ENCODE measurements at regions not wholly inside any gene's neighbourhood (a gene's known extent, or its start where the extent isn't known, plus 50 kb on each side); places are given as distances from the start of the nearest gene placed in this dataset.

- TF ChIP-seq CTCF (conservative IDR thresholded peaks at IDR 0.05 in 1 of 2, IDR thresholded peaks at IDR 0.05 in 1 of 2; ENCODE audit: extremely low read depth in 1 of 2, insufficient read depth in 1 of 2, low read depth in 1 of 2, low read length in 2 of 2) (no peak), EZH2 (IDR thresholded peaks at IDR 0.05; ENCODE audit: borderline replicate concordance, low read length) (no peak)
Observed at GRCh38 chr12:19884021-19884492, 444.8 kb downstream of the AEBP2 start.

All from mammary epithelial cell (primary cell).